MG63 (cell line): ENCODE measurements at regions not wholly inside any gene's neighbourhood (a gene's known extent, or its start where the extent isn't known, plus 50 kb on each side); places are given as distances from the start of the nearest gene placed in this dataset.
"Not testable (repeated sequence)": the region's sequence is repeated elsewhere in the genome, so short reads cannot be mapped to it uniquely, and the experiment has no call there.

Experiments used
- DNase-seq: peaks from one replicate; pipeline ENCODE4 v3.0.0-alpha.2; 2020
- H3K27me3 ChIP-seq: fragments of 250-450 bp; sonication (Bioruptor Pico); 2 replicates; pipeline ENCODE4 v1.5.1; 2020; ENCODE audit warnings: mild to moderate bottlenecking, moderate library complexity
- H3K36me3 ChIP-seq: fragments of 250-450 bp; sonication (Bioruptor Pico); 2 replicates; pipeline ENCODE4 v1.5.1; 2020; ENCODE audit warnings: mild to moderate bottlenecking, moderate library complexity
- H3K4me3 ChIP-seq: fragments of 250-450 bp; sonication (Bioruptor Pico); 2 replicates; pipeline ENCODE4 v1.5.1; 2020; ENCODE audit warnings: mild to moderate bottlenecking, moderate library complexity
- H3K9me3 ChIP-seq: fragments of 250-450 bp; sonication (Bioruptor Pico); 2 replicates; pipeline ENCODE4 v1.5.1; 2020; ENCODE audit warnings: mild to moderate bottlenecking, moderate library complexity

DNA sequence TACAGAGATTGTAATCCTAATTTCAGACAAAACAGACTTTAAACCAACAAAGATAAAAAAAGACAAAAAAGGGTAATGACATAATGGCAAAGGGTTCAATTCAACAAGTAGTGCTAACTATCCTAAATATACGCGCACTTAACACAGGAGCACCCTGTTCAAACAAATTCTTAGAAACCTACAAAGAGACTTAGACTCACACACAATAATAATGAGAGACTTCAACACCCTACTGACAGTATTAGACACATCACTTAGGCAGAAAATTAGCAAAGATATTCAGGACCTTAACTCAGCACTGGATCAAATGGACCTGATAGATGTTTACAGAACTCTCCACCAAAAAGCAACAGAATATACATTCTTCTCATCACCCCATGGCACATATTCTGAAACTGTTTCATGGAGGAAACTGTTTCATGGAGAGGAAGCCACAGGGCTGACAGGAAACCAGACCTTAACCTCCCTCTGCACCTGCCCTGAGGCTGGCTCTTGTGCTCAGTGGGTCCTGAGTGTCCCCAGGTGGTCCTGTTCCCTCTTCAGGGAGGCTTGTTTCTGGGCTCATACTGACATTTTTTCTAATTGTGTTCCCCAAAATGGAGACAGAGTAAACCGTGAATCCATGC, 54.7 kb downstream of the OR4M2 start:
- not testable (repeated sequence) for DNase-seq, H3K27me3 ChIP-seq, H3K36me3 ChIP-seq, H3K4me3 ChIP-seq, H3K9me3 ChIP-seq

- DNase-seq, H3K4me3 ChIP-seq, H3K9me3 ChIP-seq, H3K27me3 ChIP-seq, H3K36me3 ChIP-seq: not testable (repeated sequence)
These were observed 57.2 kb downstream of the OR4M2 start for GRCh38 chr15:22137572-22137971.

- not testable (repeated sequence) for H3K4me3 ChIP-seq, H3K9me3 ChIP-seq, H3K36me3 ChIP-seq, H3K27me3 ChIP-seq, DNase-seq
These were observed 60.8 kb downstream of the OR4M2 start for GRCh38 chr15:22141106-22141505.

- not testable (repeated sequence) for H3K4me3 ChIP-seq, H3K36me3 ChIP-seq, H3K9me3 ChIP-seq, H3K27me3 ChIP-seq, DNase-seq
These were observed 67.8 kb downstream of the OR4M2 start for GRCh38 chr15:22148109-22148508.

DNA sequence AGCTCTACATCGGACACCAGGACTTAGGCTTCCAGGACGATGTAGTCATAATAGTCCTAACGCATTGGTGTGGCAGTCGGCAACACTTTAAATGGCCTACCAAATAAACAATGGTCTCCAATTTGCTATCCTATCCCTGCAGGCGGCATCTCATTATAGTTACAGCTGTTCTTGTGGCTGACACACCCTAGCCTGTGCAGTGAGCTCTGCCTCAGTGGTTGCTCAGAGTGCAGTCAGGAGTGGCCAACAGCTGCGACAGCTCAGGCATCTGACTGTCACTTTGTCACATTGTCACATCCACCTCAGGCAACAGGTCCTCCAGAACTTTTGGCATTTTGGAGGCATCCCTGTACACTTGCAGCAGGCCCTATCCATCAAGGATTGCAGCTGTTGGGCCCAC, 77.9 kb downstream of the OR4M2 start:
- H3K27me3 ChIP-seq, H3K36me3 ChIP-seq, H3K4me3 ChIP-seq, DNase-seq, H3K9me3 ChIP-seq: not testable (repeated sequence)

DNA sequence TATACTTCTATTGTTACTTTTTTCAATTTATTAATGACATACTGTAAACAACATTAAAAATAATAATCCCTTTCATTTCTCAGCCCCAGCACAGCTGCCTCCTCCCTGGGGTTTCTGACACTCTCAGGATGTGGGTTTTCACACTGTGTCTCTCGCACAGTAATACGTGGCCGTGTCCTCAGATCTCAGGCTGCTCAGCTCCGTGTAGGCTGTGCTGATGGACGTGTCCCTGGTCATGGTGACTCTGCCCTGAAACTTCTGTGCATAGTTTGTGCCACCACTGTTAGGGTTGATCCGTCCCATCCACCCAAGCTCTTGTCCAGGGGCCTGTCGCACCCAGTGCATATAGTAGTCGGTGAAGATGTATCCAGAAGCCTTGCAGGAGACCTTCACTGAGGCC, 80.0 kb downstream of the OR4M2 start:
- DNase-seq, H3K9me3 ChIP-seq, H3K36me3 ChIP-seq, H3K4me3 ChIP-seq, H3K27me3 ChIP-seq: not testable (repeated sequence)

- DNase-seq, H3K9me3 ChIP-seq, H3K36me3 ChIP-seq: not testable (repeated sequence)
These were observed 80.4 kb downstream of the OR4M2 start for GRCh38 chr15:22160741-22161140.

DNA sequence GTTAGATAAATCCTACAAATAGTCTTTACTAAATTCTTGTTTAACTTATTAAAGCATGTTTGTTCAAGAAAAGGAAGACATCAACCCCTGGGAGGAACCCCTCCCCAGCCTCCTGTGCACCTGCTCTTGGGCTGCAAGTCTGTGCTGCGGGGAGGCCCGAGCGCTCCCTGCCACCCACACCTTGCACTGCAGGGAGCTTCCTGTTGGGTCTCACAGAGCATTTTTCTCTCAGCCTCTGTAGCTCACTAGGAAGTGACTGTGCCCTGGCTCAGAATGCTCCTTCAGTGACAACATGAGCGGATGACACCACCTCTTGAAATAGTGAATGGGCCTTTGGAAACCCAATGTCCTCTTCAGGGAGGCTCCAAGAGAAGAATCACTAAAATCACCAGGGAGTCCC, 81.1 kb downstream of the OR4M2 start:
- DNase-seq, H3K36me3 ChIP-seq, H3K9me3 ChIP-seq, H3K4me3 ChIP-seq, H3K27me3 ChIP-seq: not testable (repeated sequence)

More at GRCh38 chr15:22160741-22161140, 80.4 kb downstream of the OR4M2 start:
- H3K4me3 ChIP-seq, H3K27me3 ChIP-seq: not testable (repeated sequence)

GRCh38 chr15:22163715-22164114, 83.4 kb downstream of the OR4M2 start:
- H3K36me3 ChIP-seq, H3K27me3 ChIP-seq, H3K4me3 ChIP-seq, H3K9me3 ChIP-seq, DNase-seq: not testable (repeated sequence)

- H3K36me3 ChIP-seq, DNase-seq, H3K27me3 ChIP-seq, H3K4me3 ChIP-seq, H3K9me3 ChIP-seq: not testable (repeated sequence)
These were observed 87.2 kb downstream of the OR4M2 start for GRCh38 chr15:22167521-22167920.

DNA sequence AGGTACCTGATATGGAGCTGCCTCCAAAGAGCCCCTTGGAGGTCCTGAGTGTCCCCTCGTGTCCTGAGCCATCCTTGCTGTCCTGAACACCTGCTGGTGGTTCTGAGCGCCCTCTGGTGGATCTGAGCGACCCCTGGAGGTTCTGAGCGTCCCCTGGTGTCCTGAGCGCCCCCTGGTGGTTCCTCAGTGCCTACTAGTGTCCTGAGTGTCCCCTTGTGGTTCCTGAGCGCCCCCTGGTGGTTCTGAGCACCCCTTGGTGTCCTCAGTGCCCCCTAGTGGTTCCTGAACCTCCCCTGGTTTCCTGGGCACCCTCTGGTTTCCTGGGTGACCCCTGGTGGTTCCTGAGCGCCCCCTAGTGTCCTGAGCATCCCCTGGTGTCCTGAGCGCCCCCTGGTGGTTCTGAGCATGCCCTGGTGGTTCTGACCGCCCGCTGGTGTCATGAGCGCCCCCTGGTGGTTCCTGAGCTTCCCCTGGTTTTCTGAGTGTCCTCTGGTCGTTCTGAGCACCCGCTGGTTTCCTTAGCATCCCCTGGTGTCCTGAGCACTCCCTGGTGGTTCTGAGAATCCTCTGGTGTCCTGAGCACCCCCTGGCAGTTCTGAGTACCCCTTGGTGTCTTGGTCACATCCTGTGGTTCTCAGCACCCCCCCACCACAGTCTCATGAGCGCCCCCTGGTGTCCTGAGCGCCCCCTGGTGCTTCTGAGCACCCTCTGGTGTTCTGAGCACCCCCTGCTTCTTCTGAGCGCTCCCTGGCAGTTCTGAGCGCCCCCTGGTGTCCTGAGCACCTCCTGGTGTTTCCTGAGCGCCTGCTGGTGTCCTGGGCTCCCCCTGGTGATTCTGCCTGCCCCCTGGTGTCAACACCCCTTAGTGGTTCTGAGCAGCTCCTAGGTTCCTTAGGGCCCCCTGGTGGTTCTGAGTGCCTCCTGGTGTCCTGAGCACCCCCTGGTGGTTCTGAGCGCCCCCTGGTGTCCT, 93.0 kb downstream of the OR4M2 start:
- DNase-seq, H3K9me3 ChIP-seq, H3K36me3 ChIP-seq, H3K27me3 ChIP-seq, H3K4me3 ChIP-seq: not testable (repeated sequence)

DNA sequence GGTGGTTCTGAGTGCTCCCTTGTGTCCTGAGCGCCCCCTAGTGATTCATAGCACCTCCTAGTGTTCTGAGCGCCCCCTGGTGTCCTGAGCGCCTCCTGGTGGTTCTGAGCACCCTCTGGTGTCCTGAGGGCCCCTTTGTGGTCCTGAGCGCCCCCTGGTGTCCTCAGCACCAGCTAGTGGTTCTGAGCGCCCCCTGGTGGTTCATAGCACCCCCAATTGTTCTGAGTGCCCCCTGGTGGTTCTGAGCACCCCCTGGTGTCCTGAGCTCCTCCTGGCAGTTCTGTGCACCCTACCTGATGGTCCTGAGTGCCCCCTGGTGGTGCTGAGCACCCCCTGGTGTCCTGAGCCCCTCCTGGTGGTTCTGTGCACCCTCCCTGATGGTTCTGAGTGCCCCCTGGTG, 93.8 kb downstream of the OR4M2 start:
- H3K27me3 ChIP-seq, H3K36me3 ChIP-seq, H3K9me3 ChIP-seq, H3K4me3 ChIP-seq, DNase-seq: not testable (repeated sequence)

DNA sequence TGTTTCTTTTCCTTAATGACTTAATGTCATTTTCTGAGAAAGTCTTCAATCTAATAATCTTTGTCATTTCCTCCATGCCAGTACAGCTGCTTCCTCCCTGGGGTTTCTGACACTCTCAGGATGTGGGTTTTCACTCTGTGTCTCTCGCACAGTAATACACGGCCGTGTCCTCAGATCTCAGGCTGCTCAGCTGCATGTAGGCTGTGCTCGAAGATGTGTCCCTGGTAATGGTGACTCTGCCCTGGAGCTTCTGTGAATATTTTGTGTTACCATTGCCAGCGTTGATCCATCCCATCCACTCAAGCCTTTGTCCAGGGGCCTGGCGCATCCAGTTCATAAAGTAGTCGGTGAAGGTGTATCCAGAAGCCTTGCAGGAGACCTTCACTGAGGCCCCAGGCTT, 97.6 kb downstream of the OR4M2 start:
- H3K27me3 ChIP-seq, DNase-seq, H3K36me3 ChIP-seq, H3K9me3 ChIP-seq, H3K4me3 ChIP-seq: not testable (repeated sequence)

DNA sequence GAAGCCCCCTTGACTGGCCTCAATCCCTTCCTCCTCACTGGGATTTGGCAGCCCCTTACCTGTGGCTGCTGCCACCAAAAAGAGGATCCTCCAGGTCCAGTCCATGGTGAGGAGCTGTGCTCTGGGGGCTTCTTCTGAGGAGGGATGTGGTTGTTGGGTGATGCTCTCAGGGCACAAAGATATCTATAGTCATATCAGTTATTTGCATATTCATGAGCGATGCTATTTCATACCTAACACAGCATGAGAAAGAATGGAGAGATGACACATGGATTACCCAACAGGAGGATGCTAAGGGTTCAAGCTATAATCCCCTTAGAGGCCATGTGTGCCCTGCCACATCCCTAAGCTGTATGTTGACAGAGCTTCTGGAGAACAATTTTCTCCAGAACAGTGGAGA, 98.1 kb downstream of the OR4M2 start:
- H3K27me3 ChIP-seq, H3K9me3 ChIP-seq, H3K36me3 ChIP-seq, H3K4me3 ChIP-seq, DNase-seq: not testable (repeated sequence)

GRCh38 chr15:22179043-22179442, 98.7 kb downstream of the OR4M2 start:
- not testable (repeated sequence) for H3K4me3 ChIP-seq, H3K36me3 ChIP-seq, DNase-seq, H3K9me3 ChIP-seq, H3K27me3 ChIP-seq

GRCh38 chr15:22180611-22181010, 100.3 kb downstream of the OR4M2 start:
- H3K4me3 ChIP-seq, DNase-seq, H3K36me3 ChIP-seq, H3K9me3 ChIP-seq, H3K27me3 ChIP-seq: not testable (repeated sequence)

DNA sequence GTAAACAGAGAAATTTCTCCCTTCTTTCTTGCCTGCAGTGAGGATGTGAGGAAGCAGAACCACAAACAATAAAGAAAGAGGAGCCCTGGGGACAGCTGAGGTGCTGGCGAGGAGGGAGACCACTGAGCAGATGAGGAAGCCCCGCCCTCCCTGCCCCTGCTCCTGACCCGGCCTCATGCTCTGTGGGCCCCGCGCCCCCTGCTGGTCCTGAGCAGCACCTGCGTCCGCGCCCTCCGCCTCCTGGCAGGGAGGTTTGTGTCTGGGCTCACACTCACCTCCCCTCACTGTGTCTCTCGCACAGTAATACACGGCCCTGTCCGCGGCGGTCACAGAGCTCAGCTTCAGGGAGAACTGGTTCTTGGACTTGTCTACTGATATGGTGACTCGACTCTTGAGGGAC, 104.4 kb downstream of the OR4M2 start:
- H3K4me3 ChIP-seq, H3K9me3 ChIP-seq, H3K27me3 ChIP-seq, DNase-seq, H3K36me3 ChIP-seq: not testable (repeated sequence)
